ENCODE measurements at regions not wholly inside any gene's neighbourhood (a gene's known extent, or its start where the extent isn't known, plus 50 kb on each side); places are given as distances from the start of the nearest gene placed in this dataset.

DNA sequence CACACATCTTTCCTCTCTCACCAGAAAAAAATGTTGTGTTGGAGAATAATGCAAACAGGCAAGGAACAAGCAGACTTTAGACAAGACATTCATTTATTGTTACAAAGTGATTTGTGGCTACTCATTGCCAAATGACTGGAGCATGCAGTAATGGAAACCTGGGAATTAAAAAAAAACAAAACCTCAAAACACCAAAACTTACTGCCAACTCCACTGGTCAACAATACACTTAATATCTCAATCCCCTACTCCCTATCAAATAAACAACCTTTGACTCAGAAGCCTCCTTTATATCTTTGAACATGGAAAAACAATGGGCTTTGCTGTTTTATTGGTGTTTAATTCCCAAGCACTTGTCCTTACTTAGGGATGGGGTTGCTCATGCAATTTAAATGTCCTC is 112.8 kb downstream of the POSTN start:
- TF ChIP-seq, protein P1, sequence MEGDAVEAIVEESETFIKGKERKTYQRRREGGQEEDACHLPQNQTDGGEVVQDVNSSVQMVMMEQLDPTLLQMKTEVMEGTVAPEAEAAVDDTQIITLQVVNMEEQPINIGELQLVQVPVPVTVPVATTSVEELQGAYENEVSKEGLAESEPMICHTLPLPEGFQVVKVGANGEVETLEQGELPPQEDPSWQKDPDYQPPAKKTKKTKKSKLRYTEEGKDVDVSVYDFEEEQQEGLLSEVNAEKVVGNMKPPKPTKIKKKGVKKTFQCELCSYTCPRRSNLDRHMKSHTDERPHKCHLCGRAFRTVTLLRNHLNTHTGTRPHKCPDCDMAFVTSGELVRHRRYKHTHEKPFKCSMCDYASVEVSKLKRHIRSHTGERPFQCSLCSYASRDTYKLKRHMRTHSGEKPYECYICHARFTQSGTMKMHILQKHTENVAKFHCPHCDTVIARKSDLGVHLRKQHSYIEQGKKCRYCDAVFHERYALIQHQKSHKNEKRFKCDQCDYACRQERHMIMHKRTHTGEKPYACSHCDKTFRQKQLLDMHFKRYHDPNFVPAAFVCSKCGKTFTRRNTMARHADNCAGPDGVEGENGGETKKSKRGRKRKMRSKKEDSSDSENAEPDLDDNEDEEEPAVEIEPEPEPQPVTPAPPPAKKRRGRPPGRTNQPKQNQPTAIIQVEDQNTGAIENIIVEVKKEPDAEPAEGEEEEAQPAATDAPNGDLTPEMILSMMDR (IDR thresholded peaks at IDR 0.05; ENCODE audit: low read depth, low read length): no peak
- DNase-seq (ENCODE audit: extremely low read depth, low read depth): no peak

DNA sequence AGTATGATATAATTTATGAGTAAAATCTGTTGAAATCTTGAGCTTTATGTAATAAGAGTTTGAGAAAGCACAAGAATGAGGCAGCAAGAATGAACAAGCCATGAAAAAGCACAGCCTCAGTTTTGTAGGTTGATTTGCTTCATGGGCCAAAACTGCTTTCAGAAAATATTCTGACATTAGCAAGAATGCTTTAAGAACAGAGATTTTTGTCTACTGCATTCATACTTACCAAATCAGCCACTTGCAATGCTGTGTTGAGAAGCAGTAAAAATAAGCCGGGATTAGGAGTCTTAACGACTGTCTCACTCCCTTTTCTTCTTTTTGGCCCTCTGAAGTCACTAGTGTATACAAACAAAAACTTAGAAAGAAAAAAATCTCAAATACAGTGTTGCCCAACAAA is 114.5 kb downstream of the POSTN start:
- no peak for DNase-seq (ENCODE audit: extremely low read depth, low read depth)
- TF ChIP-seq, protein P1 (IDR thresholded peaks at IDR 0.05; ENCODE audit: low read depth, low read length): no peak

DNA sequence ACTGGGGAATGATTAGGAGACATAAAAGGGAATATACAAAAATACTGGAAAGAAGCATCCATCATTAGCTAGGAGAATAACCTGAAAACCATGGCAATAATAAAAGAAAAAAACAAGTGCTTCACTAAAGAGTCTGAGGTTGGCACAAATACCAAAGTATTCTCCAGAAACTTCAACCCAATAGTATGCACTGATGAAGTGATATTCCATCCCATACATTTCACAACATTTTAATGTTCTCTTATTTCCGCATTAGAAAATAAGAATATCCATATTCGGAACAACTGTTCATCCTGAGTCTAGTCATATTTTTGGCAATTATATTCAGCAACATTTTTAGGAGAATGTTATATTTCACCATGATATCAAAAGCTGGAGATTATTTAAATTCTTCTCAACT is 116.2 kb downstream of the POSTN start:
- TF ChIP-seq, protein P1 (IDR thresholded peaks at IDR 0.05; ENCODE audit: low read depth, low read length): no peak
- no peak for DNase-seq (ENCODE audit: extremely low read depth, low read depth)

DNA sequence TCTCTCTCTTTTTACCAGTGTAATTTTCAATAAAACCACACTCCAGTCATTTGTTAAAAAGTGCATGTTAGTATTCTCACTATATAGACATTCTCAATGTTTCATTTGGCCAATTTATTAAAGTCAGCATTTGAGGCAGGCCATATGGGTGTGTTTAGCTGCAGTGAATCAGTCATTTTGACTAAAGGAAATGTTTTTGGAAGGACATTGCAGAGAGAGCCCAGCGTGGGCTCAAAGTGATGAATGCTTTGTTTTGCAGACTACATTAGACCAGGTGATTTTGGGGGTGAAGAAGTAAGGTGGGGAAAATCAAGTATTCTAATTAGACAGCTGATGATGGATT is 116.7 kb downstream of the POSTN start:
- TF ChIP-seq, protein P1 (IDR thresholded peaks at IDR 0.05; ENCODE audit: low read depth, low read length): no peak
- no peak for DNase-seq (ENCODE audit: extremely low read depth, low read depth)

DNA sequence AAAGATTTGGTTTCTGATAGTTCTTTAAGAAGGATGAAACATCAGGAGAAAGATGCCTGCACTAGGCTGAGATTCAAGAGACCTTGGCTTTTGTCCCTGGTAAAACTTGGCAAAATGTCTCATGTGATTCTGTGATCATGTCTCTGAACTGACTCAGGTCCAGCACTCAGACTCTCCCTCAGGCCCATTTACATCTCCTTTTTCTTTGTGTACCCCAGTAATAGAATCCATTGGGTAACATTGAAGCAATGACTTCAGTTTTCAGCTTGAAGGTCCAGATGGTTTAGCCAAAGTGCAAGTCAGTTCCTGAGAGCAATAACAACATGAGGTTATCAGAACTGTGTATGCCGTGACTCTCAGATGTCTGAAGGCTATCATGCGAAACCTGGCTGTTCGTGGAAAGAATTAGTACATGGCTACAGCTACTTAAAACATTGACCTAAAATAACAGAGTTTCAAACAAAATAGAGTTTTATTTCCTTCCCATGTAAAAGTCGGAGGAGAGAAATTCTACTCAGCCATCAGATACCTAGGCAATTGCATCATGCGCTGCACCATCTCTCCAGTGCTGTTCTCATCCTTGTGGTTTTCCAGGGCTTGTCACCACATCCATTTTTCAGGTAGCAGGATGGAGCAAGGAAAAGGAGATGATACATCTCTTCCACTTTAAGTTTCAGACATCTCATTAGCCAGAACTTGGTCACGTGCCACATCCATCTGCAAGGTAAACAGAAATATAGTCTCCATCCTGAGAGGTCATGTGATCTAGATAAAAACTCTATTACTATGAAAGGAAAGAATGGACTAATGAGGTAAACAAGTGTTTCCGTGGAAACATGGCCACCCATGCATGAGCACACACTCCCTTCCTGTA is 117.3 kb downstream of the POSTN start:
- TF ChIP-seq, protein P1 (IDR thresholded peaks at IDR 0.05; ENCODE audit: low read depth, low read length): no peak
- DNase-seq (ENCODE audit: extremely low read depth, low read depth): no peak

DNA sequence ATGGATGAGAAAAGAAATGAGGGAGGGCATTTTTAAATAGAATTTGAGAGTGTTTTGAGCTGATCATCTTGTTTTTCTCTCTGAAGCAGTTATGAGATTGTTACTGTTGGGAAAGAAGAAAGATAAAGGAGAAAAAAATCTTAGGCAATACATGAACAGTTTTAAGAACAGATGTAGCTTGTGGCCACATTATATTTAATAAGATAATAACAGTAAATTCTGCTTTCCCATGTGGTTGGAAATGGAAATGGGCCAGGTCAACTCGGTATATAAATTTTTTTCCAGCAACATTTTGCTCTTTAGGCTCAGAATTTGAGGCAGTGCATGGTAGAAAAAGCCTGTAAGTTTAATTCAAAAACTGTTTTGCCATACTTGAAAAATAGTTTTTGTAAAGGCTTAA is 118.7 kb downstream of the POSTN start:
- TF ChIP-seq, protein P1 (IDR thresholded peaks at IDR 0.05; ENCODE audit: low read depth, low read length): no peak
- DNase-seq (ENCODE audit: extremely low read depth, low read depth): no peak

DNA sequence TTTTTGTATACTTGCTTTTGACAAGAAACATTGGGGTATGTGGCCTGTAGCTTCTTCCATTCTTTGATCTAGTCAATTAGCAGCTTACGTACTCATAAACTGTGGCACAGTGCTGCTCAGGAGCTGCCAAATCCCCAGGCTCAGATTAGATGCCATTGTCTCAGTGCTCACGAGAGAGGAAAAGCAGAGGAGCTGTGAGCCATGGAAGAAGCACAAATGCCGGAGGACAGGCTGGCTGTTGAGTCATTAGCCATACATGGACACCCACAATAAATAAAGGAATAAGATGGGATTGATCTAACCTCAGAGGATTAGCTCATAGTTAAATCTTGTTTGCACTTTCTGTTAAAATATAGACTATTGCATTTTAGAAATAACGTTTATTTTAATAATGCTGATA is 121.7 kb downstream of the POSTN start:
- no peak for DNase-seq (ENCODE audit: extremely low read depth, low read depth)
- TF ChIP-seq, protein P1 (IDR thresholded peaks at IDR 0.05; ENCODE audit: low read depth, low read length): no peak
